H1 (cell line): ENCODE measurements at regions not wholly inside any gene's neighbourhood (a gene's known extent, or its start where the extent isn't known, plus 50 kb on each side); places are given as distances from the start of the nearest gene placed in this dataset.

ENCODE experiments used
- CEBPB ChIP-seq: IDR thresholded peaks from 2 replicates; pipeline ENCODE4 v1.6.1; 2012; ENCODE audit warnings: low read depth, low read length
- CTCF ChIP-seq, 3 experiments: IDR thresholded peaks; 1 replicate in 2 of 3; 2 replicates in 1 of 3; pipeline versions ENCODE4 v1.5.1 to v1.6.1; 2011; ENCODE audit warnings: low read length in 3 of 3, mild to moderate bottlenecking in 3 of 3, inconsistent platforms in 2 of 3, low read depth in 1 of 3, moderate library complexity in 1 of 3; ENCODE audit not compliant: insufficient read depth in 1 of 3; ENCODE audit errors: control extremely low read depth in 1 of 3
- POLR2A ChIP-seq, 2 experiments: IDR thresholded peaks; 1 replicate in 1 of 2; 2 replicates in 1 of 2; pipeline ENCODE4 v1.6.1; 2011; ENCODE audit warnings: low read depth in 2 of 2, low read length in 2 of 2, mild to moderate bottlenecking in 2 of 2; ENCODE audit errors: control extremely low read depth in 1 of 2
- POU5F1 ChIP-seq: IDR thresholded peaks from 2 replicates; pipeline ENCODE4 v1.6.1; 2011; ENCODE audit warnings: low read depth, mild to moderate bottlenecking, low read length, moderate library complexity
- SP1 ChIP-seq: IDR thresholded peaks from 2 replicates; pipeline ENCODE4 v1.6.1; 2011; ENCODE audit warnings: low read depth, low read length
- TCF12 ChIP-seq: IDR thresholded peaks from 2 replicates; pipeline ENCODE4 v1.6.1; 2011; ENCODE audit warnings: low read depth, mild to moderate bottlenecking, low read length
- YY1 ChIP-seq: IDR thresholded peaks from 2 replicates; pipeline ENCODE4 v1.6.1; 2011; ENCODE audit warnings: low read depth, mild to moderate bottlenecking, low read length
- ZNF274 ChIP-seq: IDR thresholded peaks from 2 replicates; pipeline ENCODE4 v1.7.0; 2012; ENCODE audit warnings: low read length, borderline replicate concordance; ENCODE audit errors: extremely low read depth

- TF ChIP-seq CTCF (IDR thresholded peaks at IDR 0.05; ENCODE audit: control extremely low read depth in 1 of 3, insufficient read depth in 1 of 3, low read depth in 1 of 3, low read length in 3 of 3) (no peak), SP1 (no peak), CEBPB (no peak), POLR2A (IDR thresholded peaks at IDR 0.05; ENCODE audit: control extremely low read depth in 1 of 2, low read depth in 2 of 2, low read length in 2 of 2) (no peak), ZNF274 (no peak), TCF12 (no peak), POU5F1 (no peak), YY1 (no peak)
Measured at GRCh38 chr14:47746986-47747385, 71.6 kb upstream of the MDGA2 start (continued).
